OCI-LY7 (cell line): ENCODE measurements at regions not wholly inside any gene's neighbourhood (a gene's known extent, or its start where the extent isn't known, plus 50 kb on each side); places are given as distances from the start of the nearest gene placed in this dataset.

Experiments used
- BruUV-seq: library from RNA; stranded (reverse); fragments of 400-500 nt; replicated peaks from 2 replicates; lab custom pipeline; 2021; lab: Mats Ljungman, UMichigan
- CTCF ChIA-PET: fragments of 300-600 bp; sonication (Branson Sonifier 250); formaldehyde crosslinking; loops from one replicate; lab custom pipeline; 2022; ENCODE audit warnings: antibody characterized with exemption; ENCODE audit not compliant: unreplicated experiment; lab: Charles Lee
- POLR2A ChIA-PET: fragments of 300-600 bp; sonication (Branson Sonifier 250); formaldehyde crosslinking; loops from one replicate; lab custom pipeline; 2022; ENCODE audit warnings: antibody characterized with exemption; lab: Charles Lee
- DNase-seq: peaks from one replicate; pipeline ENCODE4 v3.0.0-alpha.2; 2015; ENCODE audit warnings: low spot score
- H2AFZ ChIP-seq: fragments of 200-600 bp; sonication (generic), shearing (Covaris generic); 2 replicates; pipeline ENCODE4 v1.6.1; 2014; ENCODE audit warnings: mild to moderate bottlenecking, antibody characterized with exemption, low read length, moderate library complexity
- H3K27ac ChIP-seq: fragments of 200-600 bp; sonication (generic); 2 replicates; pipeline ENCODE4 v1.5.1; 2014; ENCODE audit warnings: mixed run types, low read depth, mild to moderate bottlenecking, moderate library complexity, low read length, inconsistent platforms; ENCODE audit not compliant: poor library complexity, severe bottlenecking
- H3K36me3 ChIP-seq: fragments of 200-600 bp; sonication (generic); 2 replicates; pipeline ENCODE4 v1.6.1; 2014; ENCODE audit warnings: mild to moderate bottlenecking, antibody characterized with exemption, low read length, moderate library complexity, mixed read lengths; ENCODE audit not compliant: insufficient read depth
- H3K4me1 ChIP-seq: fragments of 200-600 bp; sonication (generic); 2 replicates; pipeline ENCODE4 v1.5.1; 2014; ENCODE audit warnings: mild to moderate bottlenecking, low read length; ENCODE audit not compliant: insufficient read depth, poor library complexity, severe bottlenecking
- H3K4me2 ChIP-seq: fragments of 200-600 bp; sonication (generic); 2 replicates; pipeline ENCODE4 v1.6.1; 2014; ENCODE audit warnings: mild to moderate bottlenecking, low read length
- H3K4me3 ChIP-seq: fragments of 200-600 bp; sonication (generic); 2 replicates; pipeline ENCODE4 v1.5.1; 2014; ENCODE audit warnings: mild to moderate bottlenecking, low read depth, low read length; ENCODE audit not compliant: poor library complexity, severe bottlenecking
- H3K79me2 ChIP-seq: fragments of 200-600 bp; sonication (generic); 2 replicates; pipeline ENCODE4 v1.6.1; 2016; ENCODE audit warnings: low read depth, mild to moderate bottlenecking, low read length, moderate library complexity, mixed read lengths; ENCODE audit not compliant: insufficient read depth
- H3K9me2 ChIP-seq: fragments of 200-600 bp; sonication (generic); 2 replicates; pipeline ENCODE4 v1.6.1; 2016; ENCODE audit warnings: mild to moderate bottlenecking, low read length, mixed read lengths; ENCODE audit not compliant: insufficient read depth
- H3K9me3 ChIP-seq: fragments of 200-600 bp; sonication (generic); 2 replicates; pipeline ENCODE4 v1.6.1; 2014; ENCODE audit warnings: mild to moderate bottlenecking, mixed run types, low read length, mixed read lengths
- H4K20me1 ChIP-seq: fragments of 200-600 bp; sonication (generic); 2 replicates; pipeline ENCODE4 v1.6.1; 2014; ENCODE audit warnings: mild to moderate bottlenecking, antibody characterized with exemption, low read length, moderate library complexity, mixed read lengths; ENCODE audit not compliant: insufficient read depth
- EZH2phosphoT487 ChIP-seq: fragments of 200-600 bp; sonication (generic); IDR thresholded peaks from 2 replicates; pipeline ENCODE4 v1.6.1; 2018; ENCODE audit warnings: low read depth, borderline replicate concordance, mild to moderate bottlenecking, mixed run types, antibody characterized with exemption, low read length, moderate library complexity, mixed read lengths
- intact Hi-C: fragments of 100-400 bp; cut with micrococcal nuclease; formaldehyde crosslinking; loops from one replicate; pipeline ENCODE4 v1.10.0; 2022; ENCODE audit not compliant: unreplicated experiment
- TF ChIP-seq, protein P1 (sequence below): fragments of 200-600 bp; sonication (generic); conservative IDR thresholded peaks from 2 replicates; pipeline ENCODE4 v1.5.1; 2014; ENCODE audit warnings: mild to moderate bottlenecking, antibody characterized with exemption, low read length, moderate library complexity, mixed read lengths

- Histone ChIP-seq H3K36me3 (no peaks in the 10 kb centered on the region), H4K20me1 (no peaks in the 10 kb centered on the region), H3K27ac (no peak overlapping the region), H3K4me1 (no peaks in the 10 kb centered on the region), H3K4me2 (no peak overlapping the region), H3K9me3 (no peaks in the 10 kb centered on the region), H3K4me3 (no peak overlapping the region), H3K9me2 (no peaks in the 10 kb centered on the region), H3K79me2 (no peaks in the 10 kb centered on the region), H2AFZ (no peak overlapping the region)
- TF ChIP-seq EZH2phosphoT487: no peak
- TF ChIP-seq, protein P1, sequence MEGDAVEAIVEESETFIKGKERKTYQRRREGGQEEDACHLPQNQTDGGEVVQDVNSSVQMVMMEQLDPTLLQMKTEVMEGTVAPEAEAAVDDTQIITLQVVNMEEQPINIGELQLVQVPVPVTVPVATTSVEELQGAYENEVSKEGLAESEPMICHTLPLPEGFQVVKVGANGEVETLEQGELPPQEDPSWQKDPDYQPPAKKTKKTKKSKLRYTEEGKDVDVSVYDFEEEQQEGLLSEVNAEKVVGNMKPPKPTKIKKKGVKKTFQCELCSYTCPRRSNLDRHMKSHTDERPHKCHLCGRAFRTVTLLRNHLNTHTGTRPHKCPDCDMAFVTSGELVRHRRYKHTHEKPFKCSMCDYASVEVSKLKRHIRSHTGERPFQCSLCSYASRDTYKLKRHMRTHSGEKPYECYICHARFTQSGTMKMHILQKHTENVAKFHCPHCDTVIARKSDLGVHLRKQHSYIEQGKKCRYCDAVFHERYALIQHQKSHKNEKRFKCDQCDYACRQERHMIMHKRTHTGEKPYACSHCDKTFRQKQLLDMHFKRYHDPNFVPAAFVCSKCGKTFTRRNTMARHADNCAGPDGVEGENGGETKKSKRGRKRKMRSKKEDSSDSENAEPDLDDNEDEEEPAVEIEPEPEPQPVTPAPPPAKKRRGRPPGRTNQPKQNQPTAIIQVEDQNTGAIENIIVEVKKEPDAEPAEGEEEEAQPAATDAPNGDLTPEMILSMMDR: no peak
- intact Hi-C loops: no loop called here
- POLR2A ChIA-PET: interaction anchor here (0.6 to 0.7 kb wide), 3 partner anchors 78 to 284 kb away, joined by 3 to 4 read pairs (median 4); no protein-coding TSS in a partner anchor
- CTCF ChIA-PET: no interaction called here
- DNase-seq: no peak
- BruUV-seq: no TSS peak
These were observed 510.2 kb upstream of the LCORL start for GRCh38 chr4:18531731-18532130.

DNA sequence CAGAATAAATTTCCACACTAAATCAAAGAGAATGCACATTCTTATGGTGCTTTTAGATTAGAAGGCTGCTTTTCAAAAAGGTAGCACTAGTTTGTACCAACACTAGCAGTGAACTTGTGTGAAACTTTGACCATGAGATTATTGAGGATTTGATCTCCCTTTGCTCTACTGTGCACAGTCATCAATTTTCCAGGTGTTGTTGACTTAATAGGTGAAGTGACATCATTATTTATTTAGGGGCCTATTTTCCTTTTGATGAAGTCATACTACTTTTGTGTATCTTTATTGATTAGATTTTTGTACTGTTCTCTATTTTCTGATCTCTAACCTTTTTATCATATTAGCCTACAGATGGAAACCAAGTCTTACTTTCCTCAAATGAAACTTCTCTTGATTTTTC, 507.9 kb upstream of the LCORL start:
- Histone ChIP-seq H3K4me3 (no peak overlapping the region), H3K9me2 (no peaks in the 10 kb centered on the region), H4K20me1 (no peaks in the 10 kb centered on the region), H3K4me1 (no peaks in the 10 kb centered on the region), H3K36me3 (no peaks in the 10 kb centered on the region), H3K9me3 (no peaks in the 10 kb centered on the region), H3K79me2 (no peaks in the 10 kb centered on the region), H2AFZ (no peak overlapping the region), H3K4me2 (no peak overlapping the region), H3K27ac (no peak overlapping the region)
- no TSS peak for BruUV-seq
- DNase-seq: no peak
- no peak for TF ChIP-seq EZH2phosphoT487
- TF ChIP-seq, protein P1: no peak
- intact Hi-C loops: no loop called here
- ChIA-PET POLR2A (interaction anchor here (0.8 kb wide), 1 partner anchor 13 kb away, joined by 3 read pairs; no protein-coding TSS in a partner anchor), CTCF (no interaction called here)

DNA sequence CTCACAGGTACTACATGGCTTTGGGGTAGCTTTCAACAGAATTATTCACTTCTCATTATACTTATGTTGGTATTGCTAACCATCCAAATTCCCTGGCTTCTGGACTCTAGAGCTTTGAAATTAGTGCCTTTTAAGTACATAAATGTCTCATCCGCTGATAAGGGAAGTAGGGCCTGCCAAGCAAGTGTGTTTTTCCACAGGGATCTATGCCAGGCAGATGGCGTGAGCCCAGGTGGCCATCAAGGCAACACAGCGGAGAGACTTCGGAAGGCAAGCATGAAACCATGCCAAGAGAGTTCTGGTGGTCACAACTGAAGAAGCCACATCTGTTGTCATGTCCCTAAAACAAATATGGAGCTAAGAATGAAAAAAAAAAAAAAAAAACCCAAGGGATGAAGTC, 503.1 kb upstream of the LCORL start:
- H3K9me2 ChIP-seq: no peaks in the 10 kb centered on the region
- intact Hi-C loops: no loop called here
- TF ChIP-seq, protein P1: no peak
- TF ChIP-seq EZH2phosphoT487: no peak
- no peak overlapping the region for H3K27ac ChIP-seq
- no peak overlapping the region for H2AFZ ChIP-seq
- no peaks in the 10 kb centered on the region for H3K79me2 ChIP-seq
- H3K36me3 ChIP-seq: no peaks in the 10 kb centered on the region
- no peak for DNase-seq
- no peaks in the 10 kb centered on the region for H4K20me1 ChIP-seq
- H3K4me1 ChIP-seq: no peaks in the 10 kb centered on the region
- ChIA-PET POLR2A (interaction anchor here (0.6 to 0.8 kb wide), 3 partner anchors 12 to 484 kb away, joined by 3 to 4 read pairs (median 3); no protein-coding TSS in a partner anchor), CTCF (no interaction called here)
- no peak overlapping the region for H3K4me2 ChIP-seq
- H3K4me3 ChIP-seq: no peak overlapping the region
- no peaks in the 10 kb centered on the region for H3K9me3 ChIP-seq
- BruUV-seq: no TSS peak
